NCI-H128 (cell line): ENCODE measurements at regions not wholly inside any gene's neighbourhood (a gene's known extent, or its start where the extent isn't known, plus 50 kb on each side); places are given as distances from the start of the nearest gene placed in this dataset.

Source experiments
- DNase-seq: peaks from one replicate; lab custom pipeline; 2025; ENCODE audit not compliant: unreplicated experiment; lab: John Stamatoyannopoulos, UW

DNA sequence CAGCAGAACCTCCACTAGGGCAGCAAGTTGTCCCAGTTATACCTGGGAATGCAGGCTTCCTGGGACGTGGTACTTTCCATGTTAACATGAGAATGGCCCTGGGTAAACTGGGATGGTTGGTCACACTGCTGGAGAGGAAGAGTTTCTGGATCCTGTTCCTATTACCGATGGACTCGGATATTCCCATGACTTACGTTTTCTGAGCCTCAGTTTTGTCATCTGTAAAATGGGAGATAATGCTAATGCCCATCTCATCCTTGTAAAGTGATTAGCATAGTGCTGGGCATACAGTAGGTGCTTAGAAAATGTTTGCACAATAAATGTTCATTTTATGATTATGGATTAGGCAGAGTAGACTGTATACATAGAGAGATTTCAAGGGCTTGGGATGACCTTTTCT is 280.9 kb upstream of the EEF2KMT start:
- no peak for DNase-seq

GRCh38 chr16:5377280-5377898 is 279.8 kb upstream of the EEF2KMT start:
- DNase-seq, result no peak

DNA sequence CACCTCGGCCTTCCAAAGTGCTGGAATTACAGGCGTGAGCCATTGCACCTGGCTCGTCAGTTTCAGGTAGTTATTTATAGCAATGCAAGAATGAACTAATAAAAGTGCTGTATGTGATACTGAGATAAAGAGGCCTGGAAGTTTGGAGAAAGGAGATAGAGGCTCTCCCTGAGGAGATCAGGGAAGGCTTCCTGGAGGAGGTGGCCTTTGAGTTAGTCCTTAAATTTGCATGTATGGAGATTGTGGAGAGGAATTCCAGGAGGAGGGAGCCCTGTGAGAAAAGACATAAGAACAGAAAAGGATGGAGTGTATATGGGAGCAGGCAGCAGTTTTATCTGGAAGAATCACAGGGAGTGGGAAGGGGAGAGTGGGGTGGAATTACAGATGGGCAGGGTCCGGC is 276.6 kb upstream of the EEF2KMT start:
- DNase-seq, result no peak

DNA sequence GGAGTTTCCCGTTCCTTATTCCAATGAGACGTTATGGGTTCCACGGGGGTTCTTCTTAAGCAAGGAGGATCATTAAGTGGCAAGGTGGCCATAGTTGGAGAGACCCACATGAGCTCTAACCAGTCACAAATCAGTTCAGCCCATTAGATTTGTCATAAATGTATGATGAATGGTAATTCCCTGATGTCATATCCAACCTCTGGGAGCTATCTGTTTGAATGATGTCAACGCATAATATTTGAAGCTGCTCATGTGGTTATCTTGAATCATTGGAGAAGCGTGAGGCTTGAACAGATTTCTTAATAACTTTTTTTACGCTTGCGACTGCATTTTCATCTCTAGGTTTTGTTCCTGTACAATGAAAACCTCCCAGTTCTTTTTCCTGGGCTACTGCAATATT is 270.4 kb upstream of the EEF2KMT start:
- DNase-seq, result no peak

GRCh38 chr16:5366126-5366525 is 268.5 kb upstream of the EEF2KMT start:
- no peak for DNase-seq

DNA sequence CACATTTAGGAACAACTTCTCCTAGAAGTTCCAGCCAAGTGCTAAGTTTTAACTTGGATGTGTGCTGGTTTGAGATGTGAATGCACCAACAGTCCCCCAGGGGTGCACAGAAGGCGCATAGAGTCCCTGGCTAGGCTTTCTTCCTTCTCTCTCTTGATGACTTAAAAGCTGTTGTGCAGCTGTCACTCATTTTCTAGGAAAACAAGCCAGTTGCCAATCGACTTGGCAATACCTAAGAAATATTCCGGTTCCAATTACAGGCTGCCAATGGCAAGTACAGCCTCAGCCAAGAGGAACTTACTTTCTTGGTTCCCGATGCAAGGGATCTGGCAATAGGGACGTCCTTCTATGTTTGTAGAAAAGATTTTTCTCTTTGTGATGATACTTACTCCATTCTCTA is 266.6 kb upstream of the EEF2KMT start:
- no peak for DNase-seq

DNA sequence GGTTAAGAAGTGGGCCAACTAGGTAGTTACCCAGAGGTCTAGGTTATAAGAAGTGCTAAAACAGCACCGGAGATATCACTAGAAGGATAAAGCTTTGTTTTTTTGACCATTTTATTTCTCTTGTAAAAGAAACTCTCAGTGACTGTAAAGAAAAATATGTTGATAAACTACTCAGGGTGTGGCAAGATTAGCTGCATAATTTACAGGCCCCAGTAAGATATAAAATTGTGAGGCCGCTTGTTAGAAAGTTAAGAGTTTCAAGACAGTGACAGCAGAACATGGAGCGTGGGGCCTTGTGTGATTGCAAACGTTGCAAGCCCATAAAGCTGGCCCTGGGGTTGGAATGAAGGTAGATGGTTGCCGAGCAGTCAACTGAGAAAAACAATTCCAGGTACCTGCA is 263.7 kb upstream of the EEF2KMT start:
- no peak for DNase-seq

DNA sequence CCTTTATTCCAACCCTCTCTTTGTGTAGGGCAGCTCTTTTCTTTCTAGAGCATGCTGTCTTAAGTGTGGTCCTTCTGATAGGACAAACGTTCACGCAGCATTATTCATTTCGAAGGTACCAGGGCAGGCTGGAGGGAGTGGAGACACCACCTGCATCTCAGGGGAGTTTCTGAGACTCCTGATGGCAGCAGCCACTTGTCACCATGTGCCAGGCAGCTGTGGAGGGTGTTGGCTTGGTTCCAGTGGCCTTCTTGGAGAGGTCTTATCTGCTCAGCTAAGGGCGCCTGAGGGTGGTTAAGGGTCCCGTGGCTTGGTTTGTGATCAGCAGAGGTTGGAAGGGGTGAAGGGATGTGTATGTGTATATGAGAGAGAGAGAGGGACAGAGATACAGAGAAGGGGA is 257.1 kb upstream of the EEF2KMT start:
- no peak for DNase-seq

GRCh38 chr16:5349670-5350517 is 252.3 kb upstream of the EEF2KMT start:
- DNase-seq, result no peak

DNA sequence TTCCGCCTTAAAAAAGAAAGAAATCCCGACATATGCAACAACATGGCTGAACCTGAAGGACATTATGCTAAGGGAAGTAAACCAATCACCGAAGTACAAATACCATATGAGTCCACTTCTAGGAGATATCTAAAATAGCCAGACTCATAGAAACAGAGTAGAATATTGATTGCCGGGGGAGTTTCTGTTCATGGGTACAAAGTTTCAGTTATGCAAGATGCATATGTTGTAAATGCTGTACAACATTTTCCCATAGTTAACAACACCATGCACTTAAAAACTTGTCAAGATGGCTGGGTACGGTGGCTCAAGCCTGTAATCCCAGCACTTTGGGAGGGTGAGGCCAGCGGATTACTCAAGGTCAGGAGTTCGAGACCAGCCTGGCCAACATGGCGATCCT is 251.5 kb upstream of the EEF2KMT start:
- no peak for DNase-seq

- DNase-seq, result no peak
Measured at GRCh38 chr16:5347561-5347960, 250.0 kb upstream of the EEF2KMT start.

DNA sequence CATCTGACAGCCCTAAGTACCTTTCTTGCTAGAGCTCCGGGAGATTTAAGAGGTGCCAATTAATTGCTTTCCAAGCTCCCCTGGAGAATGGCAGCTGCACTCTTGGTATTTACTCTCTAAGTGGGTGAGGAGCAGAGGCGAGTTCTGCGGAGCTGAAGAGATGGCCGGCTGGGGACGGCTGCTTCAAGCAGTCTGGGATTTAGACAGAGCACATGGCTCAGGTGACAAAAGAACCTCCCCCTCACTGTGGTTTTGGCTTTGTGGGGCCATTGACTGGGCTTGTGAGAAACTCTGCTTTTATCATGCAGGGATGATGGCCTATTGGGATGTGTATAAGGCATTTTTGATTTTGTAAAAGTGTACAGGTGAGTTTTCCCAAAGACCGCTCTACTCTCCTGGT is 239.3 kb upstream of the EEF2KMT start:
- no peak for DNase-seq

- DNase-seq, result no peak
Measured at GRCh38 chr16:5333991-5334390, 236.4 kb upstream of the EEF2KMT start.

GRCh38 chr16:5333126-5333525 is 235.5 kb upstream of the EEF2KMT start:
- no peak for DNase-seq

GRCh38 chr16:5330058-5330457 is 232.5 kb upstream of the EEF2KMT start:
- no peak for DNase-seq

- DNase-seq, result no peak
Measured at GRCh38 chr16:5328546-5328945, 231.0 kb upstream of the EEF2KMT start.

GRCh38 chr16:5326395-5326794 is 228.8 kb upstream of the EEF2KMT start:
- DNase-seq, result no peak

- DNase-seq, result no peak
Measured at GRCh38 chr16:5325932-5326331, 228.3 kb upstream of the EEF2KMT start.

DNA sequence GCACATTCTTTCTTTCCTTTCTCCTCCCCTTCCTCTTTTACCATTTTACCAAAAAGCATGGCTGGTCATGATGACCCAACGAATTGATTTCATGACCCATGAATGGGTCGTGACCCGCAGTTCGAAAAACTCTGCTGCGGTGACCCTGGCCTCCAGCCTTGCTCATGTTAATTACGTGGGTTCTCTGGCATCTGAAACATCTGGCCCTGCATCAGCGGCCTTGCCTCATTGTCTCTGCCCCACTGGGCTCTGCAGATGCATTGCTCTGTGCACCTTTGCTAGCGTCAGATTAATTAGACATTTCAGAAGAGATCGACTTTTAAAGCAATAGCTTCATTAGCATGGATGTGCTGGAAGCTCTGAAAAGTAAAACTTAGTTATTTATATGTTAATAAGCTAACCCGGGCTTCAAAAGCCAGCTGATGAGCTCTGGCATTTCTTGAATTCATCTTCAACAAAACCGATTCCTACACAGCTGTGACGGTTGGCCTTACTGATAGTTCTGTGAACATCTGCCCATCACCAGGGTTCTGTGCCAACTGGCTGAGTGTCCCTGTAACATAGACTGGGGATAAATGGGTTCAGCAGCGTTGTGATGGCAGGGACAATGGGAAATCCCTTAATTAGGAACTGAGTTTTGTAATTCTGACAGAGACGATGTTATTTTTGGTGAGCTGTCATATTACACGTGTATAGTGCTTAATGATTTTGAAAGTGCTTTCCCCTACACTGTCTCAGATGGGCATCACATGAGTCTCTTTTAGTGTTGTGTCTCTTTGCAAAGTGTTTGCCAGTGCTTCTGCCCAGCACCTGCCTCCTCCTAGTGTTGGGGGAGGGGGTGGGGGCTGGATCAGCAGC is 225.9 kb upstream of the EEF2KMT start:
- DNase-seq, result no peak

- DNase-seq, result no peak
Measured at GRCh38 chr16:5321930-5322329, 224.3 kb upstream of the EEF2KMT start.

DNA sequence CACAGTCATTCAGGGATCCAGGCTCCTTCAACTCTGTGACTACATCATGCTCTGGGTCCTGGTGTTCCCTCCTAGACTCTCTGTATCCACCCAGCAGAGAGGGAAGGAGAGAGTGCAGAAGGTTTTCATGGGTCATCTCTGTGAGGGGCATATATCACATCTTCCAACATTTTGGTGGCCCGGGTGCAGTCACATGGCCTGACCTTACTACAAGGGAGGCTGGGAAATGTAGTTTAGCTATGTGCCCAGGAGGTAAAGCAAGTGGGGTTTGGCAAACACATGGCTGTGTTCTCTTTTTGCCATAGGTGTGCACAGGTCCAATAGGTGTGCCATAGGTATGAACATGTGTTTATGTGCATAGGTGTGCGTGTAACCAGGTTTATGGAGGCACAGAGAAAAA is 222.2 kb upstream of the EEF2KMT start:
- DNase-seq, result no peak

DNA sequence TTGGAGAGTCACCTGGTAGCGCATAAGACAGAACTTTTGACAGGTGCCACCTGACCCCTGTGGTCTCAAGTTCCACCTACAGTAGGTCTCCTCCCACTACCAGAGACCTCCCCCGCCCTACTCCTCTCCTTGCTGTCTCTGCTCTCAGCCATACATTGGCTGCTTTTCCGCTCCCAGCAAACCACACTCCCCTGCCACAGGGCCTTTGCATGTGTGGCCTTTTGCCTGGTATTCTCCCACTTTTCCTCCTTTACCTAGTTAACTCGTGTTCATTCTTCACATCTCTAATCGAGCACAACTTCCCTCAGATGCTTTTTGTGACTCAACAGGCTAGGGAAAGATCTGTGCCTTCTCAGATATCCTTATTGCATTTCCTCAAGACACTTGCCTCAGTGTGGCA is 218.3 kb upstream of the EEF2KMT start:
- no peak for DNase-seq
